ENCODE measurements at regions not wholly inside any gene's neighbourhood (a gene's known extent, or its start where the extent isn't known, plus 50 kb on each side); places are given as distances from the start of the nearest gene placed in this dataset.

- no peak overlapping the region for H3K4me3 ChIP-seq (ENCODE audit: low read length)
- no peaks in the 10 kb centered on the region for H3K27me3 ChIP-seq (ENCODE audit: control insufficient read depth, low read length)
- H3K9me3 ChIP-seq (ENCODE audit: control insufficient read depth, insufficient read depth, low read length), result no peaks in the 10 kb centered on the region
- H3K27ac ChIP-seq (ENCODE audit: low read depth, low read length), result no peak overlapping the region
- no peaks in the 10 kb centered on the region for H4K20me1 ChIP-seq (ENCODE audit: control insufficient read depth, insufficient read depth, low read depth, low read length)
- H3K79me2 ChIP-seq (ENCODE audit: control insufficient read depth, low read length), result no peaks in the 10 kb centered on the region
- H3K4me2 ChIP-seq (ENCODE audit: low read length), result no peak overlapping the region
- no peaks in the 10 kb centered on the region for H3K9me2 ChIP-seq (replicated peaks; ENCODE audit: control insufficient read depth, low read length)
- TF ChIP-seq CTCF (IDR thresholded peaks at IDR 0.05; ENCODE audit: low read depth, low read length, poor library complexity, severe bottlenecking) (no peak), EZH2phosphoT487 (IDR thresholded peaks at IDR 0.05; ENCODE audit: borderline replicate concordance, low read length) (no peak)
- no peaks in the 10 kb centered on the region for H3K36me3 ChIP-seq (ENCODE audit: control insufficient read depth, low read length)
- H3F3A ChIP-seq (ENCODE audit: control insufficient read depth, insufficient read depth), result no peaks in the 10 kb centered on the region
- no peaks in the 10 kb centered on the region for H3K4me1 ChIP-seq (ENCODE audit: control insufficient read depth, low read length)
These were observed 587.2 kb downstream of the EPM2A start for GRCh38 chr6:145147981-145148749.

GRCh38 chr6:145148776-145149175 is 586.5 kb downstream of the EPM2A start:
- Histone ChIP-seq H3K36me3 (ENCODE audit: control insufficient read depth, low read length) (no peaks in the 10 kb centered on the region), H3K4me2 (ENCODE audit: low read length) (no peak overlapping the region), H3K79me2 (ENCODE audit: control insufficient read depth, low read length) (no peaks in the 10 kb centered on the region), H4K20me1 (ENCODE audit: control insufficient read depth, insufficient read depth, low read depth, low read length) (no peaks in the 10 kb centered on the region), H3K9me3 (ENCODE audit: control insufficient read depth, insufficient read depth, low read length) (no peaks in the 10 kb centered on the region), H3K27ac (ENCODE audit: low read depth, low read length) (no peak overlapping the region), H3K9me2 (replicated peaks; ENCODE audit: control insufficient read depth, low read length) (no peaks in the 10 kb centered on the region), H3K27me3 (ENCODE audit: control insufficient read depth, low read length) (no peaks in the 10 kb centered on the region), H3K4me3 (ENCODE audit: low read length) (no peak overlapping the region), H3K4me1 (ENCODE audit: control insufficient read depth, low read length) (no peaks in the 10 kb centered on the region), H3F3A (ENCODE audit: control insufficient read depth, insufficient read depth) (no peaks in the 10 kb centered on the region)
- TF ChIP-seq EZH2phosphoT487 (IDR thresholded peaks at IDR 0.05; ENCODE audit: borderline replicate concordance, low read length) (no peak), CTCF (IDR thresholded peaks at IDR 0.05; ENCODE audit: low read depth, low read length, poor library complexity, severe bottlenecking) (no peak)

GRCh38 chr6:145151624-145152023 is 583.7 kb downstream of the EPM2A start:
- no peaks in the 10 kb centered on the region for H3K79me2 ChIP-seq (ENCODE audit: control insufficient read depth, low read length)
- no peaks in the 10 kb centered on the region for H3K9me3 ChIP-seq (ENCODE audit: control insufficient read depth, insufficient read depth, low read length)
- H3K36me3 ChIP-seq (ENCODE audit: control insufficient read depth, low read length), result no peaks in the 10 kb centered on the region
- no peak overlapping the region for H3K4me2 ChIP-seq (ENCODE audit: low read length)
- no peak overlapping the region for H3K4me3 ChIP-seq (ENCODE audit: low read length)
- no peaks in the 10 kb centered on the region for H3K4me1 ChIP-seq (ENCODE audit: control insufficient read depth, low read length)
- TF ChIP-seq CTCF (IDR thresholded peaks at IDR 0.05; ENCODE audit: low read depth, low read length, poor library complexity, severe bottlenecking) (no peak), EZH2phosphoT487 (IDR thresholded peaks at IDR 0.05; ENCODE audit: borderline replicate concordance, low read length) (no peak)
- H3K27ac ChIP-seq (ENCODE audit: low read depth, low read length), result no peak overlapping the region
- no peaks in the 10 kb centered on the region for H3K27me3 ChIP-seq (ENCODE audit: control insufficient read depth, low read length)
- no peaks in the 10 kb centered on the region for H4K20me1 ChIP-seq (ENCODE audit: control insufficient read depth, insufficient read depth, low read depth, low read length)
- H3K9me2 ChIP-seq (replicated peaks; ENCODE audit: control insufficient read depth, low read length), result no peaks in the 10 kb centered on the region
- H3F3A ChIP-seq (ENCODE audit: control insufficient read depth, insufficient read depth), result no peaks in the 10 kb centered on the region
